CD4-positive, alpha-beta memory T cell (primary cell): ENCODE measurements at regions not wholly inside any gene's neighbourhood (a gene's known extent, or its start where the extent isn't known, plus 50 kb on each side); places are given as distances from the start of the nearest gene placed in this dataset.

Source experiments
- CTCF ChIA-PET: fragments of 350-600 bp; sonication (Branson Sonifier 250); formaldehyde crosslinking; loops from one replicate; lab custom pipeline; 2021; ENCODE audit warnings: inconsistent platforms; ENCODE audit not compliant: partially characterized antibody; lab: Charles Lee
- POLR2A ChIA-PET: fragments of 350-600 bp; sonication (Branson Sonifier 250); formaldehyde crosslinking; loops from one replicate; lab custom pipeline; 2021; ENCODE audit not compliant: partially characterized antibody; lab: Charles Lee
- DNase-seq, 5 donors: peaks; one replicate each; pipeline versions ENCODE4 v3.0.0 to v3.0.0-alpha.2; 2020 to 2022; ENCODE audit warnings: mixed read lengths in 1 of 5
- H3K27ac ChIP-seq: one replicate; pipeline ENCODE4 v1.7.0; 2013; ENCODE audit warnings: low read depth, low read length
- H3K27me3 ChIP-seq: 2 replicates; pipeline ENCODE4 v1.7.0; 2013; ENCODE audit warnings: mild to moderate bottlenecking, low read length, moderate library complexity; ENCODE audit not compliant: insufficient read depth
- H3K36me3 ChIP-seq: 2 replicates; pipeline ENCODE4 v1.7.0; 2013; ENCODE audit warnings: mild to moderate bottlenecking, low read length, moderate library complexity; ENCODE audit not compliant: insufficient read depth
- H3K4me1 ChIP-seq: 2 replicates; pipeline ENCODE4 v1.7.0; 2013; ENCODE audit warnings: mild to moderate bottlenecking, low read length, moderate library complexity; ENCODE audit not compliant: insufficient read depth
- H3K4me3 ChIP-seq, 2 donors: one replicate each; pipeline ENCODE4 v1.7.0; 2013; ENCODE audit warnings: low read length in 2 of 2, mild to moderate bottlenecking in 1 of 2
- H3K9me3 ChIP-seq, 2 donors: one replicate each; pipeline ENCODE4 v1.7.0; 2013; ENCODE audit warnings: low read length in 2 of 2, control low read depth in 1 of 2; ENCODE audit not compliant: control insufficient read depth in 1 of 2
- H3K27ac Mint-ChIP-seq, 7 donors: one replicate each; pipeline ENCODE4 v1.8.0; 2020 to 2021; ENCODE audit warnings: mixed read lengths in 7 of 7, mild to moderate bottlenecking in 6 of 7, inconsistent platforms in 3 of 7, moderate library complexity in 3 of 7
- H3K27me3 Mint-ChIP-seq, 2 donors: one replicate each; pipeline ENCODE4 v1.8.0; 2020 to 2021; ENCODE audit warnings: mixed read lengths in 2 of 2
- H3K36me3 Mint-ChIP-seq, 2 donors: one replicate each; pipeline ENCODE4 v1.8.0; 2020 to 2021; ENCODE audit warnings: mixed read lengths in 2 of 2, inconsistent platforms in 1 of 2, mild to moderate bottlenecking in 1 of 2
- H3K4me1 Mint-ChIP-seq, 4 donors: one replicate each; pipeline ENCODE4 v1.8.0; 2020 to 2021; ENCODE audit warnings: mixed read lengths in 4 of 4, mild to moderate bottlenecking in 1 of 4
- H3K4me3 Mint-ChIP-seq, 8 donors: one replicate each; pipeline ENCODE4 v1.8.0; 2020 to 2021; ENCODE audit warnings: mixed read lengths in 8 of 8, mild to moderate bottlenecking in 7 of 8, moderate library complexity in 6 of 8, inconsistent platforms in 3 of 8
- H3K9me3 Mint-ChIP-seq, 8 donors: one replicate each; pipeline ENCODE4 v1.8.0; 2020 to 2021; ENCODE audit warnings: mixed read lengths in 8 of 8, mild to moderate bottlenecking in 5 of 8, inconsistent platforms in 3 of 8, moderate library complexity in 1 of 8
- intact Hi-C: fragments of 100-400 bp; cut with micrococcal nuclease; formaldehyde crosslinking; loops from one replicate; pipeline ENCODE4 v1.15.1; 2023

GRCh38 chr9:10753474-10753873 is 140.7 kb upstream of the PTPRD start:
- Histone ChIP-seq H3K4me1 (no peaks in the 10 kb centered on the region), H3K27ac (no peak overlapping the region), H3K27me3 (no peaks in the 10 kb centered on the region), H3K36me3 (no peaks in the 10 kb centered on the region), H3K4me3 (no peak overlapping the region), H3K9me3 (no peaks in the 10 kb centered on the region)
- no peaks in the 10 kb centered on the region for H3K36me3 Mint-ChIP-seq
- no peak overlapping the region for H3K27ac Mint-ChIP-seq
- intact Hi-C loops = no loop called here
- H3K9me3 Mint-ChIP-seq = peaks cover 7 to 38% (median 26%) of the 10 kb centered on the region in 8 donors
- POLR2A ChIA-PET = no interaction called here
- H3K4me1 Mint-ChIP-seq = no peaks in the 10 kb centered on the region
- H3K4me3 Mint-ChIP-seq = no peak overlapping the region
- CTCF ChIA-PET = no interaction called here
- no peaks in the 10 kb centered on the region for H3K27me3 Mint-ChIP-seq
- DNase-seq = no peak

DNA sequence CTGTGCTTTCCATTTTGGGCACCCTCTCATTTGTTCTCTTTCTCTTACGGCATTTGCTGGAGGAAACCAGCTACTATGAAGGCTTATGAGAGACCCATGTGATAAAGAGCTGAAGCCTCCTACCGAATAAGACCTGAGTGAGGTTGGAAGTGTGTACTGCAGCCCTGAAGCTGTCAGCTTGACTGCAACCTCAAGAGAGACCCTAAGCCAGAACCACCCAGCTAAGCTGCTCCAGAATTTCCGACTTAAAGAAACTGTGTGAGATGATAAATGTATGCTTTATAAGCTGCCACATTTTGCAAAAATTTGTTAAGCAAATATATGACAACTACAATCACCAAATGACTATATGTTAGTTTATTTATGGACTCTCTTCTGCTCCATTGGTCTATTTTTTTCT is 151.7 kb upstream of the PTPRD start:
- H3K27me3 Mint-ChIP-seq = no peaks in the 10 kb centered on the region
- peaks cover 0 to 3% of the 10 kb centered on the region in 2 donors for H3K36me3 Mint-ChIP-seq
- no peak overlapping the region for H3K27ac ChIP-seq
- H3K36me3 ChIP-seq = no peaks in the 10 kb centered on the region
- no peak overlapping the region for H3K27ac Mint-ChIP-seq
- no peaks in the 10 kb centered on the region for H3K27me3 ChIP-seq
- intact Hi-C loops = no loop called here
- peaks cover 5 to 27% (median 9%) of the 10 kb centered on the region in 8 donors for H3K9me3 Mint-ChIP-seq
- ChIA-PET CTCF (no interaction called here), POLR2A (no interaction called here)
- no peaks in the 10 kb centered on the region for H3K4me1 Mint-ChIP-seq
- no peak overlapping the region for H3K4me3 ChIP-seq
- no peak overlapping the region for H3K4me3 Mint-ChIP-seq
- H3K4me1 ChIP-seq = no peaks in the 10 kb centered on the region
- H3K9me3 ChIP-seq = no peaks in the 10 kb centered on the region
- DNase-seq = no peak

- Histone ChIP-seq H3K4me3 (no peak overlapping the region), H3K9me3 (no peaks in the 10 kb centered on the region), H3K4me1 (no peaks in the 10 kb centered on the region), H3K27ac (no peak overlapping the region), H3K27me3 (no peaks in the 10 kb centered on the region), H3K36me3 (no peaks in the 10 kb centered on the region)
- Mint-ChIP-seq H3K4me1 (no peaks in the 10 kb centered on the region), H3K9me3 (peaks cover 3 to 38% (median 18%) of the 10 kb centered on the region in 8 donors), H3K4me3 (no peak overlapping the region), H3K27ac (no peak overlapping the region), H3K36me3 (no peaks in the 10 kb centered on the region), H3K27me3 (no peaks in the 10 kb centered on the region)
- CTCF ChIA-PET = no interaction called here
- intact Hi-C loops = no loop called here
- no peak for DNase-seq
- POLR2A ChIA-PET = no interaction called here
These were observed 160.3 kb upstream of the PTPRD start for GRCh38 chr9:10773136-10773535.

DNA sequence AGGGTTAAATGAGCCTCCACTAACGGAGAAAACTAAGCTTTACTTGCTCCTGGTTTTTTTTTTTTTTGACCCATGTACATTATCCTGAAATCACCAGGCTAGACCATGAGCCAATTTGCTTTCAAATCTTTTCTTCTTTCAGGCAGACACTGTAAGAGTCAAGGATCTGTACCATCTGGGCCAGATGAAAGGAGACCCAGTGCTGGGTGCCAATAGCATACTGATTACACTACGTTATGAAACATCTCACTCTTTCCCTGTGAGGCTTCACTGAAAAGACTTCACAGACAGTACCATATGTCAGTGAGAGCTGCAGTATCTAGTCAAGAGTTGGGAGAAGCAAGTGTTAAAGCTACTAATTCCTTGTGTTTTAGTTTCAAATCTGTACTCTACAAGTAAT is 161.2 kb upstream of the PTPRD start:
- intact Hi-C loops = no loop called here
- ChIA-PET CTCF (no interaction called here), POLR2A (no interaction called here)
- H3K27me3 Mint-ChIP-seq = no peaks in the 10 kb centered on the region
- Histone ChIP-seq H3K36me3 (no peaks in the 10 kb centered on the region), H3K4me3 (no peak overlapping the region), H3K27ac (no peak overlapping the region), H3K27me3 (no peaks in the 10 kb centered on the region), H3K4me1 (no peaks in the 10 kb centered on the region), H3K9me3 (no peaks in the 10 kb centered on the region)
- H3K4me3 Mint-ChIP-seq = no peak overlapping the region
- no peaks in the 10 kb centered on the region for H3K4me1 Mint-ChIP-seq
- no peak overlapping the region for H3K27ac Mint-ChIP-seq
- DNase-seq = no peak
- no peaks in the 10 kb centered on the region for H3K36me3 Mint-ChIP-seq
- peaks cover 3 to 38% (median 14%) of the 10 kb centered on the region in 8 donors for H3K9me3 Mint-ChIP-seq

GRCh38 chr9:10785255-10785654 is 172.5 kb upstream of the PTPRD start:
- Histone ChIP-seq H3K27ac (no peak overlapping the region), H3K4me3 (no peak overlapping the region), H3K9me3 (peaks cover 0 to 4% of the 10 kb centered on the region in 2 donors), H3K27me3 (no peaks in the 10 kb centered on the region), H3K36me3 (no peaks in the 10 kb centered on the region), H3K4me1 (no peaks in the 10 kb centered on the region)
- Mint-ChIP-seq H3K27me3 (no peaks in the 10 kb centered on the region), H3K4me3 (no peak overlapping the region), H3K27ac (no peak overlapping the region), H3K36me3 (no peaks in the 10 kb centered on the region), H3K9me3 (peaks cover 0 to 43% (median 15%) of the 10 kb centered on the region in 8 donors), H3K4me1 (no peaks in the 10 kb centered on the region)
- ChIA-PET CTCF (no interaction called here), POLR2A (no interaction called here)
- intact Hi-C loops = no loop called here
- no peak for DNase-seq

- ChIA-PET CTCF (no interaction called here), POLR2A (no interaction called here)
- Mint-ChIP-seq H3K36me3 (no peaks in the 10 kb centered on the region), H3K4me3 (no peak overlapping the region), H3K27ac (no peak overlapping the region), H3K9me3 (peaks cover 0 to 54% (median 26%) of the 10 kb centered on the region in 8 donors), H3K4me1 (no peaks in the 10 kb centered on the region), H3K27me3 (no peaks in the 10 kb centered on the region)
- Histone ChIP-seq H3K4me1 (no peaks in the 10 kb centered on the region), H3K27me3 (no peaks in the 10 kb centered on the region), H3K4me3 (no peak overlapping the region), H3K9me3 (no peaks in the 10 kb centered on the region), H3K36me3 (no peaks in the 10 kb centered on the region), H3K27ac (no peak overlapping the region)
- DNase-seq = no peak
- intact Hi-C loops = no loop called here
These were observed 180.5 kb upstream of the PTPRD start for GRCh38 chr9:10793306-10793705.

DNA sequence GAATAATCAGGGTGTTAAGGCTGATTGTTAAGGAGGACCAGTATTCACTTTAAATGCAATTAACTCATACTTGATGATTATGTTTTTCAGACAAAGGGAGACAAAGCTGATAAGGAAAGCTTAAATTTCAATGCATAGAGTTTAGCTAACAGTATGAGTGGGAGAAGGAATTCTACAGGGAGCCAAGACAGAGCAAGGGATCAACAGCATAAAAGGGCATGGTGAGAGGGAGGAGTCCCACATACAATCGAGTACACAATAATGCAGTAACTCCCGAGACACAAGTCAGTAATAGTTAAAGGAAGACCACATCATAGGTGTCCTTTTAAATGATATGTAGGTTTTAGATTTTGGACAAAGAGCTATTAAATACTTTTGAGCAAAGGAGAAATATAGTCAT is 191.7 kb upstream of the PTPRD start:
- Histone ChIP-seq H3K4me1 (no peaks in the 10 kb centered on the region), H3K36me3 (no peaks in the 10 kb centered on the region), H3K27ac (no peak overlapping the region), H3K27me3 (no peaks in the 10 kb centered on the region), H3K4me3 (no peak overlapping the region), H3K9me3 (no peaks in the 10 kb centered on the region)
- intact Hi-C loops = no loop called here
- POLR2A ChIA-PET = no interaction called here
- Mint-ChIP-seq H3K9me3 (peaks cover 2 to 30% (median 13%) of the 10 kb centered on the region in 8 donors), H3K36me3 (no peaks in the 10 kb centered on the region), H3K27ac (no peak overlapping the region), H3K27me3 (no peaks in the 10 kb centered on the region), H3K4me1 (no peaks in the 10 kb centered on the region), H3K4me3 (no peak overlapping the region)
- DNase-seq = no peak
- CTCF ChIA-PET = no interaction called here

- Mint-ChIP-seq H3K27me3 (no peaks in the 10 kb centered on the region), H3K4me3 (no peak overlapping the region), H3K4me1 (no peaks in the 10 kb centered on the region), H3K9me3 (peaks cover 2 to 24% (median 15%) of the 10 kb centered on the region in 8 donors), H3K36me3 (no peaks in the 10 kb centered on the region), H3K27ac (no peak overlapping the region)
- no peaks in the 10 kb centered on the region for H3K4me1 ChIP-seq
- ChIA-PET POLR2A (no interaction called here), CTCF (no interaction called here)
- no peak overlapping the region for H3K4me3 ChIP-seq
- H3K9me3 ChIP-seq = no peaks in the 10 kb centered on the region
- DNase-seq = no peak
- H3K36me3 ChIP-seq = no peaks in the 10 kb centered on the region
- no peaks in the 10 kb centered on the region for H3K27me3 ChIP-seq
- no peak overlapping the region for H3K27ac ChIP-seq
- intact Hi-C loops = no loop called here
These were observed 194.1 kb upstream of the PTPRD start for GRCh38 chr9:10806868-10807267.
